ENCODE measurements at regions not wholly inside any gene's neighbourhood (a gene's known extent, or its start where the extent isn't known, plus 50 kb on each side); places are given as distances from the start of the nearest gene placed in this dataset.

GRCh38 chr13:86813198-86813597 lies 858.0 kb upstream of the SLITRK5 start:
- TF ChIP-seq, protein P1, sequence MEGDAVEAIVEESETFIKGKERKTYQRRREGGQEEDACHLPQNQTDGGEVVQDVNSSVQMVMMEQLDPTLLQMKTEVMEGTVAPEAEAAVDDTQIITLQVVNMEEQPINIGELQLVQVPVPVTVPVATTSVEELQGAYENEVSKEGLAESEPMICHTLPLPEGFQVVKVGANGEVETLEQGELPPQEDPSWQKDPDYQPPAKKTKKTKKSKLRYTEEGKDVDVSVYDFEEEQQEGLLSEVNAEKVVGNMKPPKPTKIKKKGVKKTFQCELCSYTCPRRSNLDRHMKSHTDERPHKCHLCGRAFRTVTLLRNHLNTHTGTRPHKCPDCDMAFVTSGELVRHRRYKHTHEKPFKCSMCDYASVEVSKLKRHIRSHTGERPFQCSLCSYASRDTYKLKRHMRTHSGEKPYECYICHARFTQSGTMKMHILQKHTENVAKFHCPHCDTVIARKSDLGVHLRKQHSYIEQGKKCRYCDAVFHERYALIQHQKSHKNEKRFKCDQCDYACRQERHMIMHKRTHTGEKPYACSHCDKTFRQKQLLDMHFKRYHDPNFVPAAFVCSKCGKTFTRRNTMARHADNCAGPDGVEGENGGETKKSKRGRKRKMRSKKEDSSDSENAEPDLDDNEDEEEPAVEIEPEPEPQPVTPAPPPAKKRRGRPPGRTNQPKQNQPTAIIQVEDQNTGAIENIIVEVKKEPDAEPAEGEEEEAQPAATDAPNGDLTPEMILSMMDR (IDR thresholded peaks at IDR 0.05), result no peak
- TF ChIP-seq POLR2A (IDR thresholded peaks at IDR 0.05), result no peak
